Esophagus squamous epithelium (tissue), 4 donors: ENCODE measurements at regions not wholly inside any gene's neighbourhood (a gene's known extent, or its start where the extent isn't known, plus 50 kb on each side); places are given as distances from the start of the nearest gene placed in this dataset.

Experiments
- POLR2A ChIP-seq, 4 donors: fragments of 450-650 bp; IDR thresholded peaks; one replicate each; pipeline ENCODE4 v1.6.1; 2017; ENCODE audit warnings: antibody characterized with exemption in 4 of 4, mild to moderate bottlenecking in 4 of 4, moderate library complexity in 3 of 4
- TF ChIP-seq, protein P1 (sequence below), 6 experiments: fragments of 450-650 bp in 4 of 6; fragments of 200-600 bp in 2 of 6; sonication (generic) in 2 of 6; IDR thresholded peaks; one replicate each; pipeline ENCODE4 v1.5.1; 2016 to 2019; ENCODE audit warnings: antibody characterized with exemption in 6 of 6, mild to moderate bottlenecking in 4 of 6, moderate library complexity in 4 of 6

DNA sequence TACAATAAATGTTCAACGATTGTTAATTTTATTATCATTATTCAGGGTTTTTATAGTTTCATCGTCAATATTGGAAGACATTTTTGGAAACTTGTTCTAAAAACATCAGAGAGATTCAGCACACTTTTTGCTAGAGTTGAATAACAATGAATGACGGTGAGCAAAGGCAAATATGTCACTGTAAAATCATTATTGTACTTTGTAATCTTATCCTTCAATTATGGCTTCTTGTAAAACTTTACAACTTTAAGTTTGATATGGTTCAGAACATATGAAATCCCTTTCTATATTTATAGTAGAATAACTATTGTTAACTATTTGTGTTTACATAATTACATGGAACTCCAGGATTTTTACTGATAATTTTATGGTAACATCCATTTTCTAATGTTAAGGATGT, 167.8 kb upstream of the SEMA3A start:
- TF ChIP-seq, protein P1, sequence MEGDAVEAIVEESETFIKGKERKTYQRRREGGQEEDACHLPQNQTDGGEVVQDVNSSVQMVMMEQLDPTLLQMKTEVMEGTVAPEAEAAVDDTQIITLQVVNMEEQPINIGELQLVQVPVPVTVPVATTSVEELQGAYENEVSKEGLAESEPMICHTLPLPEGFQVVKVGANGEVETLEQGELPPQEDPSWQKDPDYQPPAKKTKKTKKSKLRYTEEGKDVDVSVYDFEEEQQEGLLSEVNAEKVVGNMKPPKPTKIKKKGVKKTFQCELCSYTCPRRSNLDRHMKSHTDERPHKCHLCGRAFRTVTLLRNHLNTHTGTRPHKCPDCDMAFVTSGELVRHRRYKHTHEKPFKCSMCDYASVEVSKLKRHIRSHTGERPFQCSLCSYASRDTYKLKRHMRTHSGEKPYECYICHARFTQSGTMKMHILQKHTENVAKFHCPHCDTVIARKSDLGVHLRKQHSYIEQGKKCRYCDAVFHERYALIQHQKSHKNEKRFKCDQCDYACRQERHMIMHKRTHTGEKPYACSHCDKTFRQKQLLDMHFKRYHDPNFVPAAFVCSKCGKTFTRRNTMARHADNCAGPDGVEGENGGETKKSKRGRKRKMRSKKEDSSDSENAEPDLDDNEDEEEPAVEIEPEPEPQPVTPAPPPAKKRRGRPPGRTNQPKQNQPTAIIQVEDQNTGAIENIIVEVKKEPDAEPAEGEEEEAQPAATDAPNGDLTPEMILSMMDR (IDR thresholded peaks at IDR 0.05): no peak
- TF ChIP-seq POLR2A (IDR thresholded peaks at IDR 0.05): no peak
